ENCODE measurements at regions not wholly inside any gene's neighbourhood (a gene's known extent, or its start where the extent isn't known, plus 50 kb on each side); places are given as distances from the start of the nearest gene placed in this dataset.

DNA sequence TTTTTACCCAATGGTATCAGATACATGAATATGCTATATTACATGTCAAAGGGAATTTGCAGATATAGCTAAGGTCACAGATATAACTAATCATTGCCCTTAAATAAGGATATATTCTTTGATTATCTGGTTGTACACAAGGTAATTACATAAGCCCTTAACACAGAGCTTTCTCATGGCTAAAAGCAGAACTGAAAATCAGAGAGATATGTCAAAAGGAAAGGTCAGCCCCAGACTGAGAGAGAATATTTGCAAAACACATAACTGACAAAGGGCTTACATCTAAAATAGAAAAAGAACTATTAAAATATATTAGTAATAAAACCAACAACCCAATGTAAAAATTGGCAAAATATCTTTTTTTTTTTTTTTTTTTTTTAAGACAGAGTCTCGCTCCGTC is 1029.5 kb upstream of the LRRN3 start:
- no peak overlapping the region for H3K4me3 ChIP-seq (ENCODE audit: low read depth, low read length)
- no peak for DNase-seq (ENCODE audit: low read depth)
- no peak for TF ChIP-seq CTCF (conservative IDR thresholded peaks at IDR 0.05; ENCODE audit: low read depth, low read length)

GRCh38 chr7:110065121-110065520 is 1025.8 kb upstream of the LRRN3 start:
- no peak overlapping the region for H3K4me3 ChIP-seq (ENCODE audit: low read depth, low read length)
- no peak for TF ChIP-seq CTCF (conservative IDR thresholded peaks at IDR 0.05; ENCODE audit: low read depth, low read length)
- DNase-seq (ENCODE audit: low read depth) = no peak

GRCh38 chr7:110066843-110067242 is 1024.1 kb upstream of the LRRN3 start:
- no peak for TF ChIP-seq CTCF (conservative IDR thresholded peaks at IDR 0.05; ENCODE audit: low read depth, low read length)
- H3K4me3 ChIP-seq (ENCODE audit: low read depth, low read length) = no peak overlapping the region
- DNase-seq (ENCODE audit: low read depth) = no peak

- DNase-seq (ENCODE audit: low read depth) = no peak
- TF ChIP-seq CTCF (conservative IDR thresholded peaks at IDR 0.05; ENCODE audit: low read depth, low read length) = no peak
Measured at GRCh38 chr7:110071192-110071591, 1019.7 kb upstream of the LRRN3 start.

GRCh38 chr7:110075450-110075849 is 1015.5 kb upstream of the LRRN3 start:
- no peak for DNase-seq (ENCODE audit: low read depth)
- H3K4me3 ChIP-seq (ENCODE audit: low read depth, low read length) = no peak overlapping the region
- TF ChIP-seq CTCF (conservative IDR thresholded peaks at IDR 0.05; ENCODE audit: low read depth, low read length) = no peak

More at GRCh38 chr7:110071192-110071591, 1019.7 kb upstream of the LRRN3 start:
- H3K4me3 ChIP-seq (ENCODE audit: low read depth, low read length) = no peak overlapping the region

DNA sequence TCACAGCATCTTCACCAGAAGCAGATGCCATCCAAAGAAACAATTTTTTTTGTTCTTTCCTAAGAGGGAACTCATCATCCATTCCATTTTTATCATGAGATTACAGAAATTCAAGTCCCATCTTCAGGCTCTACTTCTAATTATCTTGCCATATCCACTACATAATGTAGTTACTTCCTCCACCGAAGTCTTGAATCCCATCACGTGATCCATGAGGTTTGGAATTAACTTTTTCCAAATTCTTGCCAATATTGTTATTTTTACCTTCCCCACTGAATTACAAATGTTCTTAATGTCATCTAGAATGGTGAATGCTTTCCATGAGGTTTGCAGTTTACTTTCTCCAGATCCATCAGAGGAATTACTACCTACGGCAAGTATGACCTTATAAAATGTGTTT is 1014.7 kb upstream of the LRRN3 start:
- no peak for TF ChIP-seq CTCF (conservative IDR thresholded peaks at IDR 0.05; ENCODE audit: low read depth, low read length)
- no peak overlapping the region for H3K4me3 ChIP-seq (ENCODE audit: low read depth, low read length)
- DNase-seq (ENCODE audit: low read depth) = no peak

DNA sequence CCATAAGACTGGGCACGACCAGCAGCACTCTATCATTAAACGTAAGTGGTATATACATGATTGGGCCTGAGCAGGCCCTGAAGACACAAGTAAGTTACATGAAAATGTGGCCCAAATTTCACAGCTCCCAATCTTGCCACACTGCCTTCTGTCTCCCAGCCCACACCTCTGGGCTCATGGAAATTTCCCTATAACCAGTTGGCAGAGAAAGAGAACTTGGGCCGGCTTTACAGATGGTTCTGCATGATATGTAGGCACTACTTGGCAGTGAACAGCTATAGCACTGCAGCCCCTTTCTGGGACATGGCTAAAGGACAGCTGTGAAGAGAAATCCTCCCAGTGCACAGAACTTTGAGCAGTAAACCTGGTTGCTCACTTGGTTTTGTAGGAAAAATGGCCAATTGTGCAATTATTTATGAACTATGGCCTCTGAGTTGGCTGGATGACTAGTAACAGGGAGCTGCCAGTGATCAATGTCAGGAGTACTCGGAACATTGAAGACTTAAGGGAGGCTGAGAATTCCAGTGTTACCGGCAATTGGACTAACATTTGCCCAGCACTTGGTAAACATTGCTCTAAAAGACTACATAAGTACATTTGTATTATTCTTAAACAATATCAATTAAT is 1006.6 kb upstream of the LRRN3 start:
- TF ChIP-seq CTCF (conservative IDR thresholded peaks at IDR 0.05; ENCODE audit: low read depth, low read length) = no peak
- no peak overlapping the region for H3K4me3 ChIP-seq (ENCODE audit: low read depth, low read length)
- no peak for DNase-seq (ENCODE audit: low read depth)
